Right lobe of liver (tissue), 4 donors: ENCODE measurements at regions not wholly inside any gene's neighbourhood (a gene's known extent, or its start where the extent isn't known, plus 50 kb on each side); places are given as distances from the start of the nearest gene placed in this dataset.

Source experiments
- POLR2A ChIP-seq: fragments of 450-650 bp; IDR thresholded peaks from one replicate; pipeline ENCODE4 v1.6.1; 2017; ENCODE audit warnings: antibody characterized with exemption, mild to moderate bottlenecking
- TF ChIP-seq, protein P1 (sequence below), 4 donors: fragments of 200-600 bp in 3 of 4; fragments of 450-650 bp in 1 of 4; IDR thresholded peaks; one replicate each; pipeline versions ENCODE4 v1.5.1 to v1.8.0; 2016 to 2022; ENCODE audit warnings: antibody characterized with exemption in 4 of 4, mild to moderate bottlenecking in 2 of 4
- donor health status: DM: no; HTN: no; CAD: no.
- donor health status: DM: no; HTN: no; CAD: no.
- donor health status: DM: no; HTN: yes; CAD: no.

DNA sequence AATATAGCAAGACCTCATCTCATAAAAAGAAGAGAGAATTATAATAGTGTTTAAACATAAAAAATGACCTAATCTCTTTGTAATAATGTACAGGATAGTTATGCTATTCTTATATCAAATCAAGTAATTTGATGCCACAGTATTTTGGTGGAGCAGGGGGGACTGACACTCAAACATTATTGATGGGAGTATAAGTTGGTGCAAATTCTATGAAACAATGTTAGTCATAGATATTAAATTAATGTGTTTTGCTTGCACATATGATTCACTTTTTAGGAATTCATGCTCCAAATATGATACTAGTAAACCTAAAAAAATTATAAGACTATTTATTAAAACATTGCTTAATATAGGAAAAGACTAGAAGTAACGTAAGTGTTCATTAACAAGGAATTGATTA, 256.1 kb upstream of the SYT4 start:
- no peak for TF ChIP-seq POLR2A
- TF ChIP-seq, protein P1, sequence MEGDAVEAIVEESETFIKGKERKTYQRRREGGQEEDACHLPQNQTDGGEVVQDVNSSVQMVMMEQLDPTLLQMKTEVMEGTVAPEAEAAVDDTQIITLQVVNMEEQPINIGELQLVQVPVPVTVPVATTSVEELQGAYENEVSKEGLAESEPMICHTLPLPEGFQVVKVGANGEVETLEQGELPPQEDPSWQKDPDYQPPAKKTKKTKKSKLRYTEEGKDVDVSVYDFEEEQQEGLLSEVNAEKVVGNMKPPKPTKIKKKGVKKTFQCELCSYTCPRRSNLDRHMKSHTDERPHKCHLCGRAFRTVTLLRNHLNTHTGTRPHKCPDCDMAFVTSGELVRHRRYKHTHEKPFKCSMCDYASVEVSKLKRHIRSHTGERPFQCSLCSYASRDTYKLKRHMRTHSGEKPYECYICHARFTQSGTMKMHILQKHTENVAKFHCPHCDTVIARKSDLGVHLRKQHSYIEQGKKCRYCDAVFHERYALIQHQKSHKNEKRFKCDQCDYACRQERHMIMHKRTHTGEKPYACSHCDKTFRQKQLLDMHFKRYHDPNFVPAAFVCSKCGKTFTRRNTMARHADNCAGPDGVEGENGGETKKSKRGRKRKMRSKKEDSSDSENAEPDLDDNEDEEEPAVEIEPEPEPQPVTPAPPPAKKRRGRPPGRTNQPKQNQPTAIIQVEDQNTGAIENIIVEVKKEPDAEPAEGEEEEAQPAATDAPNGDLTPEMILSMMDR (IDR thresholded peaks at IDR 0.05): no peak
